SK-N-SH (cell line): ENCODE measurements at regions not wholly inside any gene's neighbourhood (a gene's known extent, or its start where the extent isn't known, plus 50 kb on each side); places are given as distances from the start of the nearest gene placed in this dataset.

Experiments
- CTCF ChIA-PET: fragments of 300-600, 350-600 bp; formaldehyde crosslinking; extraction: SDS; loops from one replicate; lab custom pipeline; 2021; lab: Yijun Ruan, JAX
- POLR2A ChIA-PET: fragments of 350-600 bp; sonication (Branson Sonifier 250); formaldehyde crosslinking; extraction: SDS; loops from one replicate; lab custom pipeline; 2020; ENCODE audit warnings: antibody characterized with exemption, inconsistent platforms; lab: Yijun Ruan, JAX
- DNase-seq: peaks from one replicate; pipeline ENCODE4 v3.0.0; 2012
- H2AFZ ChIP-seq: fragments of 200-600 bp; sonication (generic); 2 replicates; pipeline ENCODE4 v1.8.1; 2016; ENCODE audit warnings: antibody characterized with exemption, mild to moderate bottlenecking, low read depth
- H3F3A ChIP-seq: fragments of 200-600 bp; sonication (generic); replicated peaks from 2 replicates; pipeline ENCODE3; 2016; ENCODE audit warnings: antibody characterized with exemption, mild to moderate bottlenecking; ENCODE audit not compliant: insufficient read depth
- H3K27ac ChIP-seq, 2 experiments: fragments of 200-500 bp in 1 of 2; fragments of 200-600 bp in 1 of 2; sonication (Bioruptor generic) in 1 of 2; sonication (generic), shearing (Covaris generic) in 1 of 2; 2 replicates each; pipeline versions ENCODE4 v1.5.1 to v1.6.1; 2014 to 2016; ENCODE audit warnings: low read depth in 2 of 2, inconsistent platforms in 1 of 2, low read length in 1 of 2, mild to moderate bottlenecking in 1 of 2, mixed read lengths in 1 of 2
- H3K27me3 ChIP-seq: fragments of 200-600 bp; sonication (generic), shearing (Covaris generic); 2 replicates; pipeline ENCODE4 v1.6.1; 2016; ENCODE audit warnings: mixed run types; ENCODE audit not compliant: insufficient read depth
- H3K36me3 ChIP-seq, 2 experiments: fragments of 200-500 bp in 1 of 2; fragments of 200-600 bp in 1 of 2; sonication (Bioruptor generic) in 1 of 2; sonication (generic) in 1 of 2; replicated peaks in 1 of 2; 2 replicates each; pipeline versions ENCODE3 to v1.5.1; 2014 to 2016; ENCODE audit warnings: low read length in 1 of 2, mild to moderate bottlenecking in 1 of 2; ENCODE audit not compliant: insufficient read depth in 2 of 2, control insufficient read depth in 1 of 2
- H3K4me1 ChIP-seq, 2 experiments: fragments of 200-500 bp in 1 of 2; fragments of 200-600 bp in 1 of 2; sonication (Bioruptor generic) in 1 of 2; sonication (generic), shearing (Covaris generic) in 1 of 2; 2 replicates each; pipeline versions ENCODE4 v1.5.1 to v1.6.1; 2014 to 2016; ENCODE audit warnings: low read depth in 1 of 2, low read length in 1 of 2, mixed run types in 1 of 2; ENCODE audit not compliant: insufficient read depth in 2 of 2, control insufficient read depth in 1 of 2
- H3K4me2 ChIP-seq: fragments of 200-600 bp; sonication (generic), shearing (Covaris generic); 2 replicates; pipeline ENCODE4 v1.6.1; 2017; ENCODE audit warnings: mixed run types
- H3K4me3 ChIP-seq, 2 experiments: fragments of 200-500 bp in 1 of 2; fragments of 200-600 bp in 1 of 2; sonication (Bioruptor generic) in 1 of 2; sonication (generic), shearing (Covaris generic) in 1 of 2; 2 replicates each; pipeline versions ENCODE4 v1.5.1 to v1.8.1; 2014 to 2016; ENCODE audit warnings: low read depth in 2 of 2, inconsistent platforms in 1 of 2, low read length in 1 of 2, mild to moderate bottlenecking in 1 of 2, mixed read lengths in 1 of 2, moderate library complexity in 1 of 2
- H3K79me2 ChIP-seq: fragments of 200-600 bp; sonication (generic); 2 replicates; pipeline ENCODE4 v1.8.1; 2017; ENCODE audit warnings: mild to moderate bottlenecking; ENCODE audit not compliant: insufficient read depth
- H3K9ac ChIP-seq: fragments of 200-600 bp; sonication (generic); 2 replicates; pipeline ENCODE4 v1.6.1; 2017; ENCODE audit warnings: mixed run types
- H3K9me2 ChIP-seq: fragments of 200-600 bp; sonication (generic); 2 replicates; pipeline ENCODE4 v1.6.1; 2017; ENCODE audit warnings: mixed run types
- H3K9me3 ChIP-seq: fragments of 200-600 bp; sonication (generic); 2 replicates; pipeline ENCODE4 v1.6.1; 2017; ENCODE audit warnings: mixed run types, mild to moderate bottlenecking, moderate library complexity
- H4K20me1 ChIP-seq: fragments of 200-600 bp; sonication (generic); 2 replicates; pipeline ENCODE4 v1.6.1; 2017; ENCODE audit warnings: mild to moderate bottlenecking, mixed run types; ENCODE audit not compliant: insufficient read depth
- EP300 ChIP-seq, 2 experiments: IDR thresholded peaks; 2 replicates each; pipeline versions ENCODE4 v1.4.0 to v1.6.1; 2012; ENCODE audit warnings: borderline replicate concordance in 1 of 2, low read depth in 1 of 2, low read length in 1 of 2
- FOXJ3 ChIP-seq: sonication (generic); formaldehyde crosslinking; IDR thresholded peaks from 2 replicates; pipeline ENCODE4 v1.5.1; 2020; ENCODE audit warnings: mild to moderate bottlenecking, missing genetic modification reagents
- GABPA ChIP-seq: IDR thresholded peaks from 2 replicates; pipeline ENCODE4 v1.4.0; 2012; ENCODE audit warnings: low read depth, mild to moderate bottlenecking
- GATA2 ChIP-seq: sonication (generic); formaldehyde crosslinking; IDR thresholded peaks from 2 replicates; pipeline ENCODE4 v1.5.0; 2020; ENCODE audit warnings: mild to moderate bottlenecking, missing genetic modification reagents
- IRF3 ChIP-seq: fragments of 150-350 bp; IDR thresholded peaks from 2 replicates; pipeline ENCODE4 v1.6.1; 2016; ENCODE audit warnings: mild to moderate bottlenecking, low read depth, low read length
- MAX ChIP-seq: IDR thresholded peaks from 2 replicates; pipeline ENCODE4 v1.4.0; 2012; ENCODE audit warnings: low read depth
- MXI1 ChIP-seq: IDR thresholded peaks from 2 replicates; pipeline ENCODE4 v1.6.1; 2012; ENCODE audit warnings: mild to moderate bottlenecking, low read depth, low read length, improper control_type of control experiment
- NFIC ChIP-seq: IDR thresholded peaks from 2 replicates; pipeline ENCODE4 v1.4.0; 2012; ENCODE audit warnings: borderline replicate concordance
- NRF1 ChIP-seq: IDR thresholded peaks from 2 replicates; pipeline ENCODE4 v1.6.1; 2012; ENCODE audit warnings: low read depth, mild to moderate bottlenecking, low read length
- RCOR1 ChIP-seq: fragments of 150-350 bp; IDR thresholded peaks from 2 replicates; pipeline ENCODE4 v1.6.1; 2017; ENCODE audit warnings: antibody characterized with exemption, low read length
- TCF12 ChIP-seq: IDR thresholded peaks from 2 replicates; pipeline ENCODE4 v1.4.0; 2012
- TEAD4 ChIP-seq: IDR thresholded peaks from 2 replicates; pipeline ENCODE4 v1.4.0; 2012; ENCODE audit warnings: mild to moderate bottlenecking, borderline replicate concordance; ENCODE audit not compliant: insufficient read depth
- USF2 ChIP-seq: fragments of 150-350 bp; IDR thresholded peaks from 2 replicates; pipeline ENCODE4 v1.6.1; 2017; ENCODE audit warnings: antibody characterized with exemption, low read length, low read depth, borderline replicate concordance
- WGBS: methylation state at CpG from one replicate; pipeline ENCODE4 v1.1.6; 2017; ENCODE audit warnings: low lambda C conversion rate; 5-methylcytosine and 5-hydroxymethylcytosine counted together

- H4K20me1 ChIP-seq: no peaks in the 10 kb centered on the region
- H3K36me3 ChIP-seq: no peaks in the 10 kb centered on the region
- CTCF ChIA-PET: interaction anchor here (0.6 to 2.1 kb wide), 9 partner anchors 10 to 285 kb away, joined by 3 to 8 read pairs (median 4); no protein-coding TSS in a partner anchor
- H2AFZ ChIP-seq: no peak overlapping the region
- TF ChIP-seq TEAD4 (no peak), GABPA (no peak), NRF1 (no peak), USF2 (no peak), RCOR1 (no peak), TCF12 (no peak), GATA2 (no peak), MAX (no peak)
- H3K79me2 ChIP-seq: no peaks in the 10 kb centered on the region
- no peaks in the 10 kb centered on the region for H3K27me3 ChIP-seq
- H3K9ac ChIP-seq: no peak overlapping the region
- no peaks in the 10 kb centered on the region for H3K9me3 ChIP-seq
- no peaks in the 10 kb centered on the region for H3F3A ChIP-seq
- DNase-seq: no peak
- H3K4me1 ChIP-seq: peaks cover 0 to 30% of the 10 kb centered on the region in 2 experiments; a peak in 1 of 4 replicates
- POLR2A ChIA-PET: no interaction called here
- 74% methylated on average over 7 of the region's 9 CpGs for WGBS
- H3K27ac ChIP-seq: peak overlapping the region in 1 of 2 experiments; percentile 80; a peak in 2 of 4 replicates
- H3K4me2 ChIP-seq: no peak overlapping the region
- no peak overlapping the region for H3K4me3 ChIP-seq
- no peaks in the 10 kb centered on the region for H3K9me2 ChIP-seq
These were observed 198.4 kb upstream of the PMEPA1 start for GRCh38 chr20:57908226-57908625.

- Histone ChIP-seq H3K9ac (no peak overlapping the region), H3K79me2 (no peaks in the 10 kb centered on the region), H3F3A (no peaks in the 10 kb centered on the region), H3K9me2 (no peaks in the 10 kb centered on the region), H4K20me1 (no peaks in the 10 kb centered on the region), H2AFZ (no peak overlapping the region), H3K4me1 (peaks cover 0 to 30% of the 10 kb centered on the region in 2 experiments; a peak in 1 of 4 replicates), H3K9me3 (no peaks in the 10 kb centered on the region), H3K27ac (peak overlapping the region in 1 of 2 experiments; percentile 80; a peak in 2 of 4 replicates), H3K36me3 (no peaks in the 10 kb centered on the region), H3K27me3 (no peaks in the 10 kb centered on the region), H3K4me3 (no peak overlapping the region), H3K4me2 (no peak overlapping the region)
- TF ChIP-seq MXI1: 0 out of 2 replicates have a peak, but pooled peaks have one; percentile 11
- TF ChIP-seq GATA2: peak; percentile 62; the same call in 1 of the 2 replicates
- no peak for TF ChIP-seq NFIC
- TF ChIP-seq FOXJ3 (CRISPR knock-in tag): peak; percentile 22; the same call in 1 of the 2 replicates
- TF ChIP-seq EP300 (IDR thresholded peaks at IDR 0.05; ENCODE audit: borderline replicate concordance in 1 of 2, low read depth in 1 of 2, low read length in 1 of 2): peak in 1 of 2 experiments; percentile 34; a peak in 1 of 4 replicates
- no peak for TF ChIP-seq TCF12
- TF ChIP-seq IRF3: no peak
- 72% methylated on average over 20 of the region's 20 CpGs for WGBS
- DNase-seq: peak; percentile 78
- ChIA-PET POLR2A (no interaction called here), CTCF (interaction anchor here (1.1 to 2.1 kb wide), 6 partner anchors 9 to 181 kb away, joined by 3 to 8 read pairs (median 4); no protein-coding TSS in a partner anchor)
These were observed 197.6 kb upstream of the PMEPA1 start for GRCh38 chr20:57907131-57908000.
